NCI-H2196 treated with DMSO at 0.1 percent for 48 hours (cell line): ENCODE measurements at regions not wholly inside any gene's neighbourhood (a gene's known extent, or its start where the extent isn't known, plus 50 kb on each side); places are given as distances from the start of the nearest gene placed in this dataset.

Source experiments
- DNase-seq: peaks from one replicate; lab custom pipeline; 2025; ENCODE audit not compliant: unreplicated experiment; lab: John Stamatoyannopoulos, UW

- no peak for DNase-seq
Observed at GRCh38 chr15:35852818-35853624, 307.1 kb upstream of the DPH6 start.

- no peak for DNase-seq
Observed at GRCh38 chr15:35854316-35854715, 308.4 kb upstream of the DPH6 start.

GRCh38 chr15:35857567-35858226 lies 311.7 kb upstream of the DPH6 start:
- no peak for DNase-seq

DNA sequence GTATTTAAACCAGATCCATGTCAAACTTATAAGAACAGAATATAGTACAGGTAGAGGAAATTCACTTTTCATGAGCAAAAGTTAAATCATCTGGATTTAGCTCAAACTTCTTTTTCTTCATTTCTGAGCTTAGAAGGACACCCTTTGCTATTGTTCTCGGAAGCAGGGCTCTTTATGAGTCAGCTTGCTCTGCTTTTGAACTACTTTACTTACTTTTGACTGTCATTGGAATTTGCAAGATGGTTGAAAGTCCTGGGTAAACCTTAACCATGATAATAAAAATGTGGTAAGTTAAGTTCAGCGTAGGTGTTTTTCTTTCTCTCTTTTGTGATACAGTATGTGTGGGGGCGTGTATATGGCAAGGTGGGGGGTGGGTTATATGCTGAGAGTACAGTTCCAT lies 312.7 kb upstream of the DPH6 start:
- no peak for DNase-seq

- no peak for DNase-seq
Observed at GRCh38 chr15:35863655-35864054, 317.7 kb upstream of the DPH6 start.

DNA sequence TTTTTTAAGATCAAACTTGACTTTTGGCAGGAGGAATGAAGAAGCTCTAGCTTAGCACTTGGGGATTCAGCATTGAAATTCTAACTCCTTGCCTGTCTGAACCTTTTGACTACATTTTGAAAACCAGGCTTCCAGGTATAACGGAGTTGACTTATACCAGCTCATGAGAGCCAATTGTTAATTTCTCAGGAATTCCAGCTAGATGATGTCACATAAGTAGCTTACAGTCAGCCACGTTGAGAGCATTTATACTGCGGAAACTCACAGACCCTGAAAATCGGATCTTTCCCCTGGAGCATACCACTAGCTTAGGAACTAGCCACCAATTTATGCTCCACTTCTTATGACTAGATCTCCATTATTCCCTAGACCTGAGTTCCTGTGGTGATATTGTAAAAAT lies 321.4 kb upstream of the DPH6 start:
- no peak for DNase-seq

- no peak for DNase-seq
Observed at GRCh38 chr15:35871282-35871681, 325.3 kb upstream of the DPH6 start.

- DNase-seq: no peak
Observed at GRCh38 chr15:35871812-35872211, 325.8 kb upstream of the DPH6 start.

DNA sequence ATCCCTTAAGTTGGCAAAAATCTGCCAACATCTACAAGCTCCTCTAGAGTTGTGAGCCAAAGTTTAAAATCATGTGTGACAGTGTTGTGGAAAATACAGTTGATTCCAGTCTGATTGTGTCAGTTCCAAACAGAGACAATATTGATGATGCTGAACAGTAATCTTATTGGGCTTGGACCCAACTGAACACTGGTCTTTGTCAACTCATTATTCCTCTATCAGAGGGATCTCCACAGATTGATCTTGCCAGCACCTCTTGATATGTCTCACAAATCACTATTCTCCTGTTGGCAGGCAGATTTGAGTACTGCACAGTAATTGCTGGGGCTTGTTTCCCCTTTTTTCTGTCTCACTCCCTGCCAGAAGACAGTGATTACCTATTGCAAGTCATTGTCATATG lies 326.6 kb upstream of the DPH6 start:
- DNase-seq: no peak

- DNase-seq: no peak
Observed at GRCh38 chr15:35874260-35874905, 328.4 kb upstream of the DPH6 start.

DNA sequence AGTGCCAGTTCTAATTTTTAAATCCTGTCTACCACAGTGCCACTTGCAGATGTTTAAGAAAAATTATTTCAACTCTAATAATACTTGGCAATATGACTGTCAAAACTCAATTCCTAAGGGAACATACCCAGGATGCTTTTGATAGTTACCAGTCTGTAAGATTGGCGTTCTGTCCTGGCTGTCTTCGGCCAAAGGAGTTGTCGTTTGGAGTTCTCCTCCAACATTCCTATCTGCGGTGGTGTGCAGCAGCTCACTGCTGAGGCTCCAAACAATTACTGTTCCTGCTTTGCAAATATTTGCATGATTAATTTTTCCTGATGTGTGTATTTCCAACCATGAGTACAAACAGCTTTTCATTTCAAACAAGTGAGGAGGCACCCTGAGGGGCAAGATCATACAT lies 330.8 kb upstream of the DPH6 start:
- DNase-seq: no peak

GRCh38 chr15:35880896-35881295 lies 334.9 kb upstream of the DPH6 start:
- no peak for DNase-seq

DNA sequence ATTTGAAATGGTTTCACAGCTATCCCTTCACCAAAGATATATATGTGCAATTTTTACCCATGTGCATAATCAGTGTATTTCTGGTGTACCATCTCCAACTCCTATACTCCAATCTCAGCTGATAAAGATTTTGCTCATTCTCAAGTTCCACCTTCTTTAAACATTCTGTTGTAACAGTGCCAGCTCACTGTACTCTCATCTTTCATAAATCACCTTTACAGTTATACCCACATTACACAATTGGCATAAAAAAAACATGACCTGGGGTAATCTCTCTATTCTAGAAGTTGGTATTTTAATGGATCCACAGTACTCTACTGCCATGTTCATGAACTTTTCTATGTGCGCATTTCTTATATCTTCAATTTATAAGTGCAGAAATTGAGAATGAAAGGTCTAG lies 339.9 kb upstream of the DPH6 start:
- DNase-seq: no peak

- DNase-seq: no peak
Observed at GRCh38 chr15:35886765-35887164, 340.8 kb upstream of the DPH6 start.

GRCh38 chr15:35888815-35889214 lies 342.9 kb upstream of the DPH6 start:
- no peak for DNase-seq

GRCh38 chr15:35907511-35907910 lies 361.5 kb upstream of the DPH6 start:
- no peak for DNase-seq

GRCh38 chr15:35909414-35909813 lies 363.4 kb upstream of the DPH6 start:
- no peak for DNase-seq

DNA sequence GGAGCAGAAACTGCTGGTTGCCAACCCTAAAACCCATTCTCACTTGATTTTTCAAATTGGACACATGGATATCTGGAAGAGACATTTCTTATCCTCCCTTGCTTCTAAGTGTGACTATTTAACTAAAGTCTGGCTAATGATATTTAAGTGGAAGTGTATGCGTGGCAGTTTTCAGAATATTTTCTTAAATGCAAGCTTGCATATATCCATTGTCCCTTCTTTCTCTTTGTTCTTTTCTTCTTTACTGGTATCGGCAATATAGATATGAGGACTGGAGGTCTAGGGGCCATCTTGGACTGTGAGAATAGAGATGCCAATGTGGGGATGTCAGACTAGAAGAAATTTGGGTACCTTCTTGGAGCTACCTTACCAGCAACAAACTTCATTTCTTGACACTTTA lies 364.3 kb upstream of the DPH6 start:
- DNase-seq: no peak

DNA sequence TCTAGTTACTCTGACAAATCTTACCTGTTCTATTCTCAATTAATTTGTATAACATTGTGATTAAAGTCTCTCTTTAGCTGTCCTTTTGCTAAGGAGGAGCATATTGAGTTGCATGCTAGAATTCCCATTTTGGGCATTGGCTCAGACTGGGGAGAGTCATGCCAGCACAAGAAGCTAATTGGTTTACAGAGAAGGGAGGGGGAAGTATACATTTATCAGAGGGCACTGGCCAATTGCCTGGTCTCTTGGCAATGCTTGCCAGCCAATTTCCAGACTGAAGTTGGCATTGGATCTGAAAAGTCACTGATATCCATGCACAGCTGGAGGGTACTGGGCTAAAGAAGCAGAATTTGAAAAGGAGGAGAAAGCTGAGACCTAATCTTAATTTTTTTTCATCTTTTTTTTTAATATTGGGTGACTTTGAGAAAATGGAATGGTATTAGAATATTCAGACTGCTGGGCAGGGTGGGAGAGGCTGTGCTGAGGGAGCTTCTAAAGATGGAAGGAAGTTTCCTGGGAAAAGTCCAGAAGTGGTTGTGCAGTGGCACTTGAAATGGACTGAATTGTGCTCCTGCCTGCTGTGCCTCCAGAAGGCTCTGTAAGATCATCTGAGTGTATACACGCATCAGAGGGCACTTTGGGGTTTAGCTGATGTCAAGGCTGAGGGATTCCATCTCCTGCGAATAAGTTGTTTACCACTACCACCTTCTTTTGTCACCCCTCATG lies 365.2 kb upstream of the DPH6 start:
- DNase-seq: no peak

- DNase-seq: no peak
Observed at GRCh38 chr15:35912196-35912595, 366.2 kb upstream of the DPH6 start.

- no peak for DNase-seq
Observed at GRCh38 chr15:35914573-35914972, 368.6 kb upstream of the DPH6 start.

- DNase-seq: no peak
Observed at GRCh38 chr15:35921046-35921445, 375.1 kb upstream of the DPH6 start.
